ENCODE measurements at regions not wholly inside any gene's neighbourhood (a gene's known extent, or its start where the extent isn't known, plus 50 kb on each side); places are given as distances from the start of the nearest gene placed in this dataset.
"Not testable (repeated sequence)": the region's sequence is repeated elsewhere in the genome, so short reads cannot be mapped to it uniquely, and the experiment has no call there.

DNA sequence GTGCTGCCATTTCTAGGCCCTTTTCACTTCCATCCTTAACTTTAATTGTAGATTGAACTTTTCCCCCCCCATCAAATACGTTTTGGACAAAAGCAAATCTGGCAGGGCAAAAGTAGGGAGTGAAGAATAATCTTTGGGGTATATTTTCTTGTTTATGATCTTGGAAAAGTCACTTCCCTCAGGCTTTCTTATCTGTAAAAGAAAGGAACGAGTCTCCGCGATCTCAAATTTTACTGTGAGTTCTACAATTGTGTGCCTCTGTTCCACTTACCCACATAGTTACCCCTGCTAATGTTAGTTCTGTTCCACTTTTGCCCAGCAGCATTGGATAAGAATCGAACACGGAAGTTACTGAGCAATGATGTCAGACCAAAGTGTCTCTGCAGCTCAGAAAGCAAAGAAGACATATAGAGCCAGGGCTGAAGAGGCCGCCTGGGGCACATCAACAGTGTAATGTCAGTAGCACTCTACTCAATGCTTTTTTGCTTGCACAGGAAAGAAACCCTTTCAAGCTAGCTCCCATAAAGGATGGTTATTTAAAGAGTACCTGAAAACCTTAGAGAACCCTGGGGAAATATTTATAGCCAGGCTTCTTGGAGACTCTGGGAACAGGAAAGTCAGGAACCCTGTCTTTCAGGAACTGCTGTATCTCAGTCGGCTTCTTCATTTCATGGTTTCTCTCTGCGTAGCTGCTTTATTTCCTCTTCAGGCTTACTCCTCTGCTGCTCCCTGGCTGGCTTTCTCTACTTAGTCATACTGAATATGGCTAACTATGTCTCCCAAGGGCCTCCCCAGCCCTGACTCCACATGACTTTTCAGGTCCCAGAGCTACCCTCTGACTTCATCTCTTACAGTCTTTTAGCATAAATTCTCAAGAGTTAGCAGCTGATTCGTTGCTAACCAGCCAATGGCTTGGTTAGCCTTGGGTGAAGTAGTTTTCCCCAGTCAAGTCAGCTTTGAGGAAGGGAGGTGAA lies 123.7 kb upstream of the FAM3C start:
- peak; percentile 78 for DNase-seq

DNA sequence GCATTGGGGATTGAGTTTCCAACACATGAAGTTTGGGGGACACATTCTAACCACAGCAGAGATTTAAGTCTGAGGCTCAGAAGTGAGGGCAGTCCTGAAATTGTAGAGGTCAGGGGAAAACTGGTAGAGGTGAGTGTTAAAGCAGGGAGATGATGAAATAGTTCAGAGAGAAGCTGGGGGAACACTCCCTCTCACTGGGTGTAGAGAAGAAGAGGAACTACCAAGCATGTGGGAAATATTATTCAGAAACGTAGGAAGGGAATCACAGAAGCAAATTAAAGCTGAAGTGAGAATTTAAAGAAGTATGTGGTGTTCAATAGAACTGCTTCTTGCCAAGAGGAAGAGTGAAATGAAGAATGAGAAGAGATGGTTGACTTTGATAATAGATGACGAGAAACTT lies 121.5 kb upstream of the FAM3C start:
- peak; percentile 40 for DNase-seq

DNA sequence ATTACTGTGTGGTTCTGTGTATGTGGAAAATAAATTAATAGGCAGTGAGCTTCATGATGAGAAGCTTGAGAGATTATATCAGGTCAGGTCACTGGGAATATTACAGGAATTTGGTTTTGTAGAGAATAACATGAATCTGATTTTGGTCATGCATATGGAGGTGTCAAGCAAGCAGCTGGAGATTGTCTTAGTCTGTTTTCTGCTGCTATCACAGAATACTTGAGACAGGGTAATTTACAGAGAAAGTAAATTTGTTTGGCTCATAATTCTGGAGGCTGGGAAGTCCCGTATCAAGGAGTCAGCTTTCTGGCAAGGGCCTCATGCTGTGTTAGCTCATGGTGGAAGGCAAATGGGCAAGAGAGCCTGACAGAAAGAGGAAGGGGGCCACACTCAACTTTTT lies 120.7 kb upstream of the FAM3C start:
- no peak for DNase-seq

DNA sequence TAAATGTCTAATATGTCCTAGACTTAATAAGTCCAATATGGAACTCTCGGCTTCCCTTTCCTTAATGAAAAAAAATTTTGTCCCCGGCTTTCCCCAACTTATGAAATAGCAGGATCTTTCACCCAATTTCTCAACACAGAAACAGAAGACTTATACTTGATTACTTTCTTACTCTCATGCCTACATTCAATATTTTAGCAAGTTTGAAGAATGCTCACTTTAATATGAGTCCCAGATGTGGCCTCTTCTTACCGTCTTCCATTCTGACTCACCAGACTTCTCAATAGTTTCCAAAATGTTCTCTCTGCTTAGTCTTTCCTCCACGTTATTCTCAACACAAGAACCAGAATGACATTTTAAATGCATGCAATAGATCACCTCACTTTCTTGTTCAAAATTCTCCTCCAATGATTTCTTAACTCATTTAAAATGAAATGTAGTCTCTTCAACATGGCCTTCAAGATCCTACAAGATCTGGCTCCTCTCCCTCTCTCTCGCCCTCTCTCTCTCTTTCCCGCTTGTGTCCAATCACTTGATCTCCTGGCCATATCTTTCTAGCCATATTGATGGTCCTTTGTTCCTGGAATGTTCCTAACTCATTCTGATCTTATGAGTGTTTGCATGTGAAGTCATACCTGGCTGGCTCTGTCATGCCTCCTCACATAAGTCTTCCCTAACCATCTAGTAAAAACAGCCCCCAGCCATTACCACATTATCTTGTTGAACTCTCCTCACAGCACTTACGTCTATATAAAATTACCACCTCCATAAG lies 119.7 kb upstream of the FAM3C start:
- DNase-seq: no peak

DNA sequence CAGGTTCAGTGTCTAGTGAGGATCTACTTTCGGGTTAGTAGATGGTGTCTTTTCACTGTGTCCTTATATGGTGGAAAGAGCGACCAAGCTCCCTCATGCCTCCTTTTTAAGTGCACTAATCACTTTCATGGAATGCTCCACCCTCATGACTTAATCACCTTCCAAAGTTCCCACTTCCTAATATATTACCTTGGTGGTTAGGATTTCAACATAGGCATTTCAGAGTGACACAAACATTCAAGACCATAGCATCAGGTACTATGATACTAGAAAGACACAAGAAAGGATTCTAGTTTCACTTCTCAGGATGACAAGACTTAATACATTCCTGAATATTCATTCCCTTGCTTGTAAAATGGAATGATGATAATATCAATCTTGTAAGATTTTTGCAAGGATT lies 119.1 kb upstream of the FAM3C start:
- no peak for DNase-seq

DNA sequence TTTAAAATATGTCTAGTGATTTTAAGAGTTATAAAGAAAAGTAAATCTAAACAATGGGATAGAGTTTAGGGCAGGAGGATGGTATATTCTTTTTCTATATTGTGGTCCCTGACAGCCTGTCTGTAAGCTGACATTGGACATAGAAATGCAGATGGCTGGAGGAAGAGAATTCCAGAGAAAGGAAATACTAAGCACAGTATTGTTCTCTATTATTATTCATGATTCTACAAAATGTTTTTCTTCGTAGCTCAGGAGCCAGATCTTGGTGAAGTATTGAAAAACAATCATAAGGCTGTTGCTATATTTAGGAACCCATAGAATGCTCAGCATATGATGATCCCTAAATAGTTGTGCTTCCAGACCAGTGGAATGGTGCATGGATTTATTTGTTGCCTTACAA lies 117.0 kb upstream of the FAM3C start:
- DNase-seq: no peak

DNA sequence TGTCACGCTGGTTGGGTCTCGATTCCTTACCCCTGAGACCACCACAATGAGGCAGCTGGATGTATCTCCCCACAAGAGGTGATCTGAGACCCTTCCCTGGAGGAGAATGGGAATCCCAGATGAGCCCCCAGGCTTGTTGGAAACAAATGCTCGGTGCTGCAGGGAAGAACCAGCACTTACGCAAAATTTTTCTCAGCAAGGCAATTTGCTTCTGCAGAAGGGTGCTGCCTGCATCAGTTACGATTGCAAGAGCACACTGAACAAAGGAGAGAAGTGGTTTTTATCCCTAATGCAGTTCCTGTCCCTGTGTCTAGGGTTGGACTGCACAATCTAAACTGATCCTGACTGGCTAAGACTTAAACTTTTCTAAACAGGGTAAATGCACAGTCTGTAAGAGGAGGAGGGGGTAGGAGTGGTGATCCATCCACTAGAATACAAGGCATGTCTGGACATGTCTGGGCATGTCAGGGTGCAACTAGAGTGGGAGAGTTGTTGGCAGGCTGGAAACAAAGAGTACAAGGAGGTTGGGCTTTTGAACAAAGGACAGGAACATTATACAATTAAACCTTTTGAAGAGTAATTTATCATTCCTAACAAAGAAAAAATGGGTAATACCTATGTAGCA lies 114.9 kb upstream of the FAM3C start:
- no peak for DNase-seq

DNA sequence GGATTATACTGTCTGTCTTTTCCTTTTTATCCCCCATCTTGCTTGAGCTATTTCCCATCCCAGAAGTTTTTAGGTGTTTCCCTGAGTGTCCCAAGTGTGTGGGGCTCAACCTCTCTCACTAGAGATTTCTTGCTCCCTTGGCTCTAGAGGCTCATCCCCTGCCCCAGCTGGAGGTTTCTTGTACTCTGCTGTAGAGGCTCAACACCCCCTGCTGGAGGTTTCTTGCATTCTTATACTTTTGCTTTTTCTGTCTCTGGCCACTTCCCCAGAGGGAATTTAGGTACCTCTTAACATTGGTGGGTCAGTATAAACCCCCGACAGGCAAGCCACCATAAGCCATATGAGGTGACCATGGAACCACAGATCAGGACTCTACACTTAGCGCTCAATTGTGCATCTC lies 114.2 kb upstream of the FAM3C start:
- DNase-seq: no peak

DNA sequence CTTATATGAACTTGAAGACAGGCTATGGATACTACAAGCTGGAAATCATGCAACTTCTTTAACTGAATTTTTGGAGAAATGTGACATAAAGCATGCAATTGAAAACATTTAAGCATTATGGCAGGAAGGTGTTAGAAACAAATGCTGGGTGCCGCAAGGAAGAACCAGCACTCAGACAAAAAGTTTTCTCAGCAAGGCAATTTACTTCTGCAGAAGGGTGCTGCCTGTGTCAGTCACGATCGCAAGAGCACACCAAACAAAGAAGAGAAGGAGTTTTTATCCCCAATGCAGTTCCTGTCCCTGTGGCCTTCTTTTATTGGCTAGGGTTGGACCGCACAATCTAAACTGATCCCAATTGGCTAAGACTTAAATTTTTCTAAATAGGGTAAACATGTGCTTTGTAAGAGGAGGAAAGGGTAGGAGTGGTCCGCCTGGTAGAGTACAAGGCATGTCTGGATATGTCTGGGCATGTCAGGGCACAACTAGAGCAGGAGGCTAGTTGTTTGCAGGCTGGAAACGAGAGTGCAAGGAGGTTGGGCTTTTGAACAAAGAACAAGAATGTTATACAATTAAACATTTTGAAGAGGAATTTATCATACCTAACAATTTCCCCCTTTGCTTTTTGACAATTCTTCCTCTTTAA lies 109.6 kb upstream of the FAM3C start:
- DNase-seq: no peak

DNA sequence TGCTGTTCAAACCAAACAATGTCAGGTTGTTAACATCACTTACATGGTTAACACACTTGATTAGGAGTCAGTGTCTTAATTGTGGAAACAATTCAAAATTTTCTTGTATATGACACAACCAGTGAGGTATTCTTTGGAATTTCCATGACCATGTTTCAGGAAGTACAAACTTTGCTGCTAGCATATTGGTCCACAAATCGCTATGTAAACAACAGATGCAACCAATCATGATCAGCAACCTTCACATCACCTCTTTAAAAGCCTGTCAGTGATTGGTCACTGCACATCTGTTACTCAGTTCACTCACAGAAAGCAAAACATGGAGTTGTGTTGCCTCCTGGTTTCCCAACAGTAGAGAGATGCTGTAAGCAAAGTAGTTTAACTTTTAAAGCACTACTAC lies 108.9 kb upstream of the FAM3C start:
- DNase-seq: no peak

DNA sequence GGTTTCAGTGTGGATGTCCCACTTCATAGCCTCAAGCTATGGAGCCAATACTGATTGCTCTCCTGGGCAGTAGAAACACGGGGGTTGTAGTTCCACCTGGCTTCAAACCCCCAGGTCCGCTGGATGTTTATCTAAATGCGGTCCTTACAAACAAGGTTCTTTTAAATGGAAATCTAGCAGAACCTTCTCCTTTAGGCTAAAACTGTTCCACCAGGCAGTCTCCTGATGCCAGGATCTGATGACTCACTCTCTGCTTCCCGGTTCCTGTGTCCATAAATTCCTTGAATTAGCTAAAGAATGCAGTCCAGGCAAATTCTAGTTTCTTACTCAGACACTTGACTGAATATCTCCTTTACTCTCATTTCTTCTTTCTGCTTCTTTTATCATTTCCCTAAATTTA lies 108.4 kb upstream of the FAM3C start:
- DNase-seq: no peak

DNA sequence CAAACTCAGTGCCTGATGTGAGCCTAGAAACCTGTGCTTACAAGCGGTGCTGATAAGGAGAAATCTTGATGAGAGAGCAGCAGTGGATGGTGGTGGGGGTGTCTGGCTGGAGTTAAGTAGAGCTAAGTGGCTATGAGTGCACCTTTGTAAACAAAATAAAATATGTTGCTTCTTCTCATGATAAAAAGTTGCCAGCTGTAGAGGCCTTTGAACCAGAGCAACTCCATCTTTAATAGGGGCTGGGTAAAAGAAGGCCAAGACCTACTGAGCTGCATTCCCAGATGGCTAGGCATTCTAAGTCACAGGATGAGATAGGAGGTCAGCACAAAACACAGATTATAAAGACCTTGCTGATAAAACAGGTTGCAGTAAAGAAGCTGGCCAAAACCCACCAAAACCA lies 107.6 kb upstream of the FAM3C start:
- no peak for DNase-seq

DNA sequence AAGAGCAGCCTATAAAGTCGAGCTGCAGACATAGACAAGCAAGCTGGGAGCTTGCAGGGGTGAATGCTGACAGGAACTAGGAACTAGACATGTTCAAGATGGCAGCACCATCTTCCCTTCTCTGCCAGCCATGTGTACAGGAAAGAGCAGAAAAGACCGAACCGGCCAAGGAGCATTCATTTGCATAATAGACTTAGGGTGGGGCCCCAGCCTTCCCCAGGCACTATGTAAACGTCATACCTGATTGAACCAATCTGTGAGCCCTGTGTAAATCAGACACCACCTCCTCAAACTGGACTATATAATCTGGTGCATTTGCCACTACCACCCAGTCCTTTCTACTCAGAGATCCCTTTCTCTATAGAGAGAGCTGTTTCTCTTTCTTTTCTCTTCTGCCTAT lies 106.9 kb upstream of the FAM3C start:
- no peak for DNase-seq

DNA sequence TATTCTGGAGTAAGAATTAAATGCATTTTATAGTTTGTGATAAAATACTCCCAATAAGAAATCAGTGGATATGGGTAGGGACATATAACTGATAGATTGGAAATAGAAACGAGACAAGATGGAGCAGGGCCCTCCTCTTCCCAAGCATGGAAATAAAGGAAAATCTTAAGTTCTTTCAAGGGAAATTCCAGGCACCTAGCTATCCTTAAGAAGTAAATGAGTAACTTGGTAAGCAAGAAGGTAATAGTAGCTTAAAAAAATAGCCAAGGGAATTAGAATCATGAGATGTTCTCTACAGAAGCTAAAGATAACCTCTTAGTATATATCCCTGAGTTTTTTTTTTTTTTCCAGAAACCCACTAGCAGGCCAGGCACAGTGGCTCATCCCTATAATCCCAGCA lies 105.5 kb upstream of the FAM3C start:
- DNase-seq: no peak

DNA sequence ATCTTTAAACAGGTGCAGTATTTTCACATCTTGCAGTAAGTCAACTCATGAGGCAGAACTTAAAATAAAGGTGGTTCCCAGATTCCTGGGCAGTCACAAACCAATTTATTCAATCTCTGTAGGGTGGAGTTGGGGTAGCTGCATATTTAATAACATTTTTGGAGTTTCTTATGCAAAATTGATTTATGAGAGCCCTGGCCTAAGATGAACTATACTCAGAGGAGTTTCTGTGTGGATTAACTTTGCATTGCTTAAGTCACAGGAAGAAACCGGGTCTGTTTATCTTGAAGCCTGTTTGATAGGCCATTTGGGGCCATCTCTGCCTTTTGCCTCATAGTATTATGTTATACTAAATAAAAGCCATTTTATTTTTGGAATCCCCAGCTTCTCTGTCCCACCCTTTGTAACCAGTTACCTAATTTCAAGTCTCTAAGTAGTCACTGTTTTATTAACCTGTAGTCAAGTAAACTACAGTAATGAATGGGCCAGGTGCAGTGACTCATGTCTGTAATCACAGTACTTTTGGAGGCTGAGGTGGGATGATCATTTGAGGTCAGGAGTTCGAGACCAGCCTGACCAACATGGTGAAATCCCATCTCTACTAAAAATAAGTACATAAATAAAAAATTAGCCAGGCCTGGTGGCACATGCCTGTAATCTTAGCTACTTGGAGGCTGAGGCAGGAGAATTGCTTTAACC lies 104.4 kb upstream of the FAM3C start:
- no peak for DNase-seq

DNA sequence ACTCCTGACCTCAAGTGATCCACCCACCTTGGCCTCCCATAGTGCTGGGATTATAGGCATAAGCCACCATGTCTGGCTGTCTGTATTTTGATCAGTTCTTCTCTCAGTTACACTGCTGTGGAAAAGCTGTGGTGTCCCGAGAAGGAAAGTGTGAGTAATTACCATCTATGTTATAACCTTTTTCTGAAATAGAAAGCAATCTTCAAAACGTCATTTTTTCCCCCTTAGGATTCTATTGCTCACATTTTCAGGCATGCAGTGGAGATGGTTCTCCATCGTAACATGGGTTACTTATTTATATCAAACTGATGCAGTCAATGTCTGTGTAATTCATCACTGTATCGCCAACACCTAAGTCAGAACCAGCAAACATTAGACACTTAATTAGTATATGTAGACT lies 103.5 kb upstream of the FAM3C start:
- DNase-seq: no peak

DNA sequence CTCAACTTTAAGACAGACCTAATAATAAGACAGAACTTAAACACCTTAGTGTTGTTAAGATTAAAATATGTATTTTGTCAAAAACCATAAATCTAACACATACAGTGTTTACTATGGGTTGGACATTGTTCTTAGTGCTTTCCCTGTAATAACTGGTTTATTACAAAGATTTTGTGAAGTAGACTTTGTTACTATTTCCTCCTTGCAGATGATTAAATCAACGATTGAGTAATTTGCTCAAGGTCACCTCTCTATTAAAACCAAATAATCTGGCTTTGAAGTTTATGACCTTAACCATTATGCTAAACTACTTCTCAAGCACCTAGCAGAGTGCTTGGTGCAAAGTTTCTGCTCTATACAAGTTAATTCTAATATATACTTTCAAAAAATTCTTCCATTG lies 102.7 kb upstream of the FAM3C start:
- DNase-seq: no peak

DNA sequence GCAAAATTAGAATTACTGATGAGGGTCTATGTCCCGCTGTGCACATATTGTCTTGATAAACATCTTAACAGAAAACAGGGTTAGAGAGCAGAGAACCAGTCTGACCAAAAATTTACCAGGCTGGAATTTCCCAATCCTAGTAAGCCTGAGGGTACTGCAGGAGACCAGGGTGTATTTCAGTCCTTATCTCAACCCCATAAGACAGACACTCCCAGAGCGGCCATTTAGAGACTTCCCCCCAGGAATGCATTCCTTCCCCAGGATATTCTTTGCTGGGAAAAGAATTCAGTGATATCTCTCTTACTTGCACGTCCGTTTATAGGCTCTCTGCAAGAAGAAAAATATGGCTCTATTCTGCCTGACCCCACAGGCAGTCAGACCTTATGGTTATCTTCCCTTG lies 101.4 kb upstream of the FAM3C start:
- not testable (repeated sequence) for DNase-seq

DNA sequence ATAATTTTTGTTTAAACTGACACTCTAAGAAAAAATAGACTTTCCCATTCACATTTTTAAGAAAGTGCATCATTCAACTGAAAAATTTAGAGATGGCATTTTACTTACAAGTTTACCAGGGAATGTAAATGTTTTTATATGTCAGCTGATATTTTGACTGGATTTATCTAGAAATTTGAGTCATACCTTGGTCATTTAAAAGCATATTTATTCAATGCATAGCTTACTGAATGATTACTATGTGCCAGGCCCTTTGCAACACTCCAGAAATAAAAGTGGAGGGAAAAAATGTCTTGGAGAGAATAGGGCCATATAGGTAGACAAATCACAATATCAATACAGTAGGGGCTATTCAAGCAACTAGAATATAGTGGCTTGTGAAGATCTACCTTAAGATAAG lies 98.4 kb upstream of the FAM3C start:
- DNase-seq: no peak

DNA sequence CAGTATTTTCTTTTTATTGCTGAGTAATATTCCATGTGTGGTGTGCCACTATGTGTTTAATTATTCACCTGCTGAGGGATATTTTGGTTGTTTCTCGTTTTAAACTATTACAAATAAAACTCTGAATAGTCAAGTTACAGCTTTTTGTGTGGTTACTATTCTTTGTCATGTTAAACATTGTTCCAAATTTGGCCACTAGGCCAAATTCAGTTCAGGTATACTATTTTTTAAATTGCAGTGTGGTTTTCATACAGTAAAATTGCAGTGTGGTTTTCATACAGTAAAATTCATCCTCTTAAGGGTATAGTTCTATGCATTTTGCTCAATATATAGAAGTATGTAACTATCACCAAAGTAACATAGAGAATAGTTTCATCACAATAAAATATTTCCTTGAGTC lies 97.4 kb upstream of the FAM3C start:
- DNase-seq: no peak

DNA sequence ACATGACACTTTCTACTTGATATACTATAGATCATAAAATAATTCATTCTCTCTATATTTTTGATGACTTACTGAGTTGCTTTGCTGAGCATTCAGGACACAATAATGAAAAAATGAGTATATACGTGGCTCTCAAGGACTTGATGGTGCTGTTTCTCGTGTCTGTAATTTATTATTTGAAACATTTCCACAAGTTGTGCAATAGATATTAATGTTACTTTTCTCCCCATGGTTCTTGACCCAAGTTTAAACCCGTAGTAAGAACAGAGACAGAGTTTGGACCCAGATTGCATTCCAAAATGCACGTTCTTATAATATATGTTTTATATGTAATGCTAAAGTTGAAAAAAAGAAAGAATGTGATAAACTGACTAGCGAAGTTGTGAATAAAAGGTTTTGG lies 94.2 kb upstream of the FAM3C start:
- no peak for DNase-seq

DNA sequence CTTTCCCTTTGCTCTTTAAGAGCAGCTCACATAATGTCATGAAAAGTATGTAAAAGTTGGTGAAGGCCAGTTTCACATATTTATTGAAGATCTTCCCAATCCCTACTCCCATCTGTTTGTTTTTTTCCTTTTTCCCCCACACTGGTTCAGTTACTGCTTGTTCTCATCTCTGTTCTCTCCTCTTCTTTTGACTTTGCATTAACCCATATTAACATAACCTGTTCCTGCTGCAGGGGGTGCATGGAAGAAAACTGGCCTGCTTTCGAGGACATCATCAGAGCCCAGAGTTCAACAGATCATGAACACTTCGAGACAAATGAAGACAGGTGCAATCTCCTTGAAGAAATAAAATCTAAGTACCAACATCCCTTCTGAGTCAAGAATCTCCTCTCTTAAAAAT lies 93.3 kb upstream of the FAM3C start:
- no peak for DNase-seq

Data from inflammatory macrophage treated with lipopolysaccharide for 4 hours (primary cell).